GM12878 (cell line): ENCODE measurements at regions not wholly inside any gene's neighbourhood (a gene's known extent, or its start where the extent isn't known, plus 50 kb on each side); places are given as distances from the start of the nearest gene placed in this dataset.

Source experiments
- ATF2 ChIP-seq: IDR thresholded peaks from 2 replicates; pipeline ENCODE4 v1.6.1; 2012; ENCODE audit warnings: low read length, inconsistent platforms
- CEBPB ChIP-seq, 2 experiments: fragments of 150-350 bp in 1 of 2; IDR thresholded peaks; 2 replicates each; pipeline ENCODE4 v1.6.1; 2012 to 2014; ENCODE audit warnings: low read depth in 2 of 2, low read length in 2 of 2, borderline replicate concordance in 1 of 2, inconsistent platforms in 1 of 2
- CTCF ChIP-seq, 3 experiments: IDR thresholded peaks in 2 of 3; conservative IDR thresholded peaks in 1 of 3; 2 replicates each; pipeline ENCODE4 v1.5.1; 2011; ENCODE audit warnings: low read depth in 3 of 3, low read length in 3 of 3, mild to moderate bottlenecking in 3 of 3, control low read depth in 2 of 3, moderate library complexity in 2 of 3, inconsistent platforms in 1 of 3, mixed read lengths in 1 of 3; ENCODE audit not compliant: control insufficient read depth in 2 of 3, insufficient read depth in 1 of 3; ENCODE audit errors: extremely low read depth in 1 of 3
- E4F1 ChIP-seq: fragments of 450-650 bp; IDR thresholded peaks from 2 replicates; pipeline ENCODE4 v1.6.1; 2018; ENCODE audit warnings: borderline replicate concordance, mild to moderate bottlenecking; ENCODE audit not compliant: partially characterized antibody
- GABPA ChIP-seq: IDR thresholded peaks from 2 replicates; pipeline ENCODE4 v1.6.1; 2014; ENCODE audit warnings: antibody characterized with exemption, low read depth, mild to moderate bottlenecking, inconsistent platforms
- IRF3 ChIP-seq: fragments of 450-650 bp; IDR thresholded peaks from 2 replicates; pipeline ENCODE4 v1.6.1; 2014; ENCODE audit warnings: mild to moderate bottlenecking
- KDM1A ChIP-seq: fragments of 200-600 bp; sonication (generic); IDR thresholded peaks from 2 replicates; pipeline ENCODE4 v1.6.1; 2016; ENCODE audit warnings: borderline replicate concordance
- RAD21 ChIP-seq: IDR thresholded peaks from 2 replicates; pipeline ENCODE4 v1.6.1; 2011; ENCODE audit warnings: mild to moderate bottlenecking, low read depth, low read length, moderate library complexity; ENCODE audit not compliant: insufficient read depth
- SMC3 ChIP-seq: IDR thresholded peaks from 2 replicates; pipeline ENCODE4 v1.6.1; 2011; ENCODE audit warnings: low read length, improper control_type of control experiment, borderline replicate concordance
- ZNF384 ChIP-seq: IDR thresholded peaks from 2 replicates; pipeline ENCODE4 v1.6.1; 2012; ENCODE audit warnings: low read depth, mild to moderate bottlenecking, low read length, improper control_type of control experiment, borderline replicate concordance

DNA sequence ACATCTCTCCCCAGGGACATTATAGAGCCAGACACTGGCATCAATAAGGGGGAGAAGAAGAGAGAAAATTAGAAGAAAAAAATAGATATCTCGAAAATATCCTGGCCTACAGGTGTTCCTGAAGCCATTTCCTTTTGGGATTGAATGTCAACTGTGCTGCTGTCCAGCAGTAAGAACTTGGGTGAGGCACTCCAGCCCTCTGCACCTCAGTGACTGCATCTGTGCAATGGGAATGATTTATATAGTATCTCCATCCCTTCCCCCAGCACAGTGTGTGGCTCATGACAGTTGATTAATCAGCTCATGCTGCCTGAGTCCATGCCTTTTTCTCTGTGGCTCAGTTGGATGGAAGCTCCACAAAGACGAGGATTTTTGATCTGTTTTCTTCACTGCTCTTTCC is 74.1 kb upstream of the TINAGL1 start:
- no peak for TF ChIP-seq CTCF (IDR thresholded peaks at IDR 0.05 in 2 of 3, conservative IDR thresholded peaks at IDR 0.05 in 1 of 3; ENCODE audit: control insufficient read depth in 2 of 3, extremely low read depth in 1 of 3, insufficient read depth in 1 of 3, low read depth in 3 of 3, low read length in 3 of 3)
- TF ChIP-seq KDM1A = no peak
- no peak for TF ChIP-seq ATF2
- TF ChIP-seq RAD21 = no peak
- TF ChIP-seq GABPA = no peak
- no peak for TF ChIP-seq SMC3
- TF ChIP-seq E4F1 = no peak
- no peak for TF ChIP-seq CEBPB (IDR thresholded peaks at IDR 0.05; ENCODE audit: borderline replicate concordance in 1 of 2, low read depth in 2 of 2, low read length in 2 of 2)
- no peak for TF ChIP-seq ZNF384
- TF ChIP-seq IRF3 = no peak
